A549 (cell line): ENCODE measurements at regions not wholly inside any gene's neighbourhood (a gene's known extent, or its start where the extent isn't known, plus 50 kb on each side); places are given as distances from the start of the nearest gene placed in this dataset.

Experiments
- BCL3 ChIP-seq: fragments of >200 bp; sonication (Bioruptor Twin); formaldehyde crosslinking; IDR thresholded peaks from 3 replicates; pipeline ENCODE4 v1.6.1; 2016
- CEBPB ChIP-seq, 2 experiments: fragments of >200 bp in 1 of 2; sonication (Bioruptor Twin) in 1 of 2; formaldehyde crosslinking in 1 of 2; IDR thresholded peaks; 2 replicates each; pipeline ENCODE4 v1.6.1; 2012 to 2016
- CTCF ChIP-seq: fragments of >200 bp; sonication (Bioruptor Twin); formaldehyde crosslinking; IDR thresholded peaks from 3 replicates; pipeline ENCODE4 v1.5.1; 2016
- EP300 ChIP-seq, 2 experiments: fragments of >200 bp; sonication (Bioruptor Twin); formaldehyde crosslinking; IDR thresholded peaks; 2 replicates in 1 of 2; 3 replicates in 1 of 2; pipeline ENCODE4 v1.6.1; 2016 to 2017
- JUN ChIP-seq, 2 experiments: fragments of >200 bp; sonication (Bioruptor Twin); formaldehyde crosslinking; IDR thresholded peaks; 2 replicates in 1 of 2; 3 replicates in 1 of 2; pipeline ENCODE4 v1.6.1; 2016 to 2017
- MAFK ChIP-seq: fragments of 450-650 bp; IDR thresholded peaks from 2 replicates; pipeline ENCODE4 v1.6.1; 2014; ENCODE audit not compliant: partially characterized antibody
- MYC ChIP-seq: IDR thresholded peaks from 2 replicates; pipeline ENCODE4 v1.6.1; 2012; ENCODE audit warnings: mild to moderate bottlenecking, inconsistent platforms, low read length, improper control_type of control experiment, borderline replicate concordance
- NPAS2 ChIP-seq: fragments of 250-450 bp; sonication (Bioruptor Pico); IDR thresholded peaks from 2 replicates; pipeline ENCODE4 v1.8.0; 2022; ENCODE audit warnings: mild to moderate bottlenecking, moderate library complexity, borderline replicate concordance
- REST ChIP-seq: fragments of 200-600 bp; sonication (generic); IDR thresholded peaks from 2 replicates; pipeline ENCODE4 v1.6.1; 2016; ENCODE audit warnings: antibody characterized with exemption, mild to moderate bottlenecking, moderate library complexity
- SMC3 ChIP-seq: fragments of >200 bp; sonication (Bioruptor Twin); formaldehyde crosslinking; IDR thresholded peaks from 3 replicates; pipeline ENCODE4 v1.6.1; 2018; ENCODE audit warnings: inconsistent platforms
- USF2 ChIP-seq: fragments of 450-650 bp; IDR thresholded peaks from 2 replicates; pipeline ENCODE4 v1.6.1; 2014; ENCODE audit warnings: antibody characterized with exemption

GRCh38 chr9:126127591-126127990, 199.0 kb upstream of the MVB12B start:
- TF ChIP-seq MAFK (no peak), CTCF (no peak), REST (no peak), USF2 (no peak), JUN (IDR thresholded peaks at IDR 0.05) (no peak), BCL3 (no peak), EP300 (IDR thresholded peaks at IDR 0.05) (no peak), SMC3 (no peak), CEBPB (IDR thresholded peaks at IDR 0.05) (no peak), MYC (no peak), NPAS2 (no peak)
